NAMALWA (cell line): ENCODE measurements at regions not wholly inside any gene's neighbourhood (a gene's known extent, or its start where the extent isn't known, plus 50 kb on each side); places are given as distances from the start of the nearest gene placed in this dataset.

Experiments
- DNase-seq: peaks from one replicate; pipeline ENCODE4 v3.0.0-alpha.2; 2015; ENCODE audit warnings: low spot score

- peak; percentile 16 for DNase-seq
Observed at GRCh38 chr3:130841357-130841756, 52.5 kb upstream of the ATP2C1 start.

DNA sequence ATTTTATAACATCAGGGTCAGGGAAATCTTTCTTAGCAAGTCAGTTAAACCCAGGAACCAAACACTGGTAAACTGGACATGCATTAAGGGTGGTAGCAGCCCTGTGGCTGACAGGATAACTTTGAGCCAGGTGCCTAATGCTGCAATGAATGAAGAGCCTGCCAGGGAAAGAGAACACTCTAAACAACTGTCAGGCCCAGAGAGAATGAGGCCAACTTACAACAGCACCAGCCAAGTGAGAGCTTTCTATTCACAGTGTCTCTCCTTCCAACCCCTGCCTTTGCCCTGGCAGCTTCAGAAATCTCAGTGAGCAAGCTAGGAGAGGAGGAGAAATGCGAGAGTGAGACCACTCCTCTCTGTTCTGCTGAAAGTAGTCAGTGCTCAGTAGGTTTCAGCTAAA lies 50.4 kb upstream of the ATP2C1 start:
- no peak for DNase-seq
